ENCODE measurements at regions not wholly inside any gene's neighbourhood (a gene's known extent, or its start where the extent isn't known, plus 50 kb on each side); places are given as distances from the start of the nearest gene placed in this dataset.

DNA sequence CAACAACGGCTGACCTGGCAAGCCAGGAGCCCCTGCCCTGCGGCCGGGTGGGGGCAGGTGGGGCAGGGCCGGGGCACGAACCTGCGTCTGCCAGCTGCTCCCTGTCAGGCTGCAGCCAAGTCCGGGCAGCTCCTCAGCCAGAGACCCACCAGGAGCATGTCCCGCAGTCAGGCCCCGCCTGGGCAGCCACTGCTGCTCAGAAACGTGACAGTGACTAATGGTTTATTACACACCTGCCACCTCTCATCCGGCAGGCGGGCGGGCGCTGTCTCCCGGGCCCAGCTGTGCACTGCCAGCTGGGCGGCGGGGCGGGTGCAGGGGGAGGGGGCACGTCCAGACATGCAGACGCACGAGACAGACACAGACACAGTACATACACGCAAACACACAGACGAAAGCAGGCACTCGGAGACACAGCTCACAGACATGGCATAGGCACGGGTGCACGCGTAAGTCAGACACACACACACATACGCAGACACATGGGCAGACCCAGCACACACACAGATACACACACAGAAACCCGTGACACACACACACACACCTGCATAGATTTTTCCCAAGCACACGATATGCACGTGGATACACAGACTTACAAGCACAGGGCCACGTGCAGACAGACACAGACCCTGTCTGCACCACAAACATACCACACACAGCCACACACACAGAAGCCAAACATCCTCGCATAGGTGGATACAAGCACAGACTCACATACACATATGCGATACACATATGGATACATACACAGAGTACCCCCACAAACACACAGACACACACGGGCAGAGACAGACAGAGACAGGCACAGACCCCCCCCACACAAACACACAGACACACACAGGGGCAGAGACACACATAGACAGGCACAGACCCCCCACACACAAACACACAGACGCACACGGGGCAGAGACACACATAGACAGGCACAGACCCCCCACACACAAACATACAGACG is 248.3 kb upstream of the CIBAR2 start:
- no peak for DNase-seq (ENCODE audit: low read depth)

DNA sequence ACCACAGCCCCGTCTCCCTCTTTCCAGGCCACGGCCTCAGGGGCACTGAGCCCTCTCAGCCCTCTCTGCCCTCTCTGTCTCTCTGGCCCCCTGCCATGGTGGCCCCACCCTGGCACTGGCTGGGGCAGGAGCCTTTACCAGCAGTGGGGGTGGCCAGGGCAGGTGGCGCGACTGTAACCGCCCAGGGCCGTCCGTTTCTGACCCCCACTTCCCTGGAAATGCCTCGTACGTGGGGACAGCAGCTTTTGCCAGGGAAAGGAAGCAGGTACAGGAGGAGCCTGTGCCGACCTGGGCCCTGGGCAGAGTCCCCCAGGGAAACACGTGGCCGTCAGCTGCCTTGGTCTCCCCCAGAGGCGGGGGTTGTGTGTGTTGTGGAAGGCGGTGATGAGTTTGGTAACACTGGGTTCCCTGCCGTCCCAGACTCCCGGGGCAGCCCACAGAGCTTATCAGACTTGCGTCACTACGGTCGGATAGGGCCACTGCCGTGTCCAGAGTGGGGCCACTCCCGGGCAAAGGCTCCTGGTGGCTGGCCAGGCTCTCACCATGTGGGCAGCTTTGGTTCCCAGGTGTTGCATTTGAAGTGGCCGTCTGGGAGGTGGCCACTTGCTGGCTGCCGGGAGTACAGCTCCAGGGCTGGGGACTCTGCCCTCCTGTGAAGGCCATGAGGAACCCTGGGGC is 249.3 kb upstream of the CIBAR2 start:
- DNase-seq (ENCODE audit: low read depth): no peak

DNA sequence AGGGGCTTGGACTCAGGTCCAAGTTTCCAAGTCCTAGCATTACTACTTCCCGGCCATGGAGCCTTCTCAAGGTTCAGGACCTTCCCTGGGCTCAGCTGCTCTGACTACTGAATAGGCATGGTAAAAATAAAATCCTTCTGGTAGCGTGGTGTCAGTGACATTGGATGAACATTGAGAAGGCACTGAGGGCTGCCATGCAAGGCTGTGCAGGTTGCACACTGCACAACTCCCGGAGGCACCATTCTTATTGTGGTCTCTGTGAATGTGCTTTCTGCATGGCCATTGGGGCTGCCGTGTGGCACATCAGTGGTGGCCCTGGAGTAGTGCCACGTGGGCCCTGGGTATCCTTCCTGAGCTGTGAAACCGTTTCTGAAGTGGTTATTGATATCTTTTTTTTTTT is 250.2 kb upstream of the CIBAR2 start:
- no peak for DNase-seq (ENCODE audit: low read depth)

DNA sequence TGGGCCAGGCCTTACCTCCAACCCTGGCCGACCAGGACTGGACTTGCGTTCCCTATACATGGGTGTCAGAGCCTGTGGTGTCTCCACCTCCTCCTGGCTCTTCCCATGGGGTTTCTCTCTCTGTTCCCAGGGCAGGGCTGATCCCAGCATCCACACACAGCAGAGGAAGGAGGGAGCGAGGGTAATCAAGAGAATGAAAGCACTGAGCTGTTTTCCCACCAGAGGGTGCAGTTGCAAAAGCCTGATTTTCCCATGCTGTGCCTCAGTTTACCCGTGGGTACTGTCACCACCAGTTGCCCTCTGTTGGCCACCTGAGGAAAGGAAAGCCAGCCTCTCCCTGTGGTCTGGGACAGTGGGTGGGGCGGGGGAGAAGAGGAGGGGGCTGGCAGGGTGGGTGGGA is 249.7 kb upstream of the GSE1 start:
- DNase-seq (ENCODE audit: low read depth): no peak

DNA sequence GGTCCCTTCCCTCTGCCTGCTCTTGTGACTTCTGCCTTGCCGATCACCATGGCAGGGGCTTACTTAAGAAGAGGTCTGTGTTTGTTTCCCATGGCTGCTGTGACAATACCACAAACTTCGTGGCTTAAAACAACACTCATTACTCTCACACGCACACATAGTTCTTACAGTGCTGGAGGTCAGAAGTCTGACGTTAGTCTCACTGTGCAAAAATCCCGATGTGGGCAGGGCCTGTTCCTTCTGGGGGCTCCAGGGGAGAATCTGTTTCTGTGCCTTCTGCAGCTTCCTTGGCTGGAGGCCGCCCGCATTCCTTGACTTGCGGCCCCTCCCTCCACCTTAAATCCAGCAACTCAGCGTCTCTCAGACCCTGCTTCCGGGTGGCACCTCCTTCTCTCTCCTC is 249.2 kb upstream of the GSE1 start:
- DNase-seq (ENCODE audit: low read depth): no peak

DNA sequence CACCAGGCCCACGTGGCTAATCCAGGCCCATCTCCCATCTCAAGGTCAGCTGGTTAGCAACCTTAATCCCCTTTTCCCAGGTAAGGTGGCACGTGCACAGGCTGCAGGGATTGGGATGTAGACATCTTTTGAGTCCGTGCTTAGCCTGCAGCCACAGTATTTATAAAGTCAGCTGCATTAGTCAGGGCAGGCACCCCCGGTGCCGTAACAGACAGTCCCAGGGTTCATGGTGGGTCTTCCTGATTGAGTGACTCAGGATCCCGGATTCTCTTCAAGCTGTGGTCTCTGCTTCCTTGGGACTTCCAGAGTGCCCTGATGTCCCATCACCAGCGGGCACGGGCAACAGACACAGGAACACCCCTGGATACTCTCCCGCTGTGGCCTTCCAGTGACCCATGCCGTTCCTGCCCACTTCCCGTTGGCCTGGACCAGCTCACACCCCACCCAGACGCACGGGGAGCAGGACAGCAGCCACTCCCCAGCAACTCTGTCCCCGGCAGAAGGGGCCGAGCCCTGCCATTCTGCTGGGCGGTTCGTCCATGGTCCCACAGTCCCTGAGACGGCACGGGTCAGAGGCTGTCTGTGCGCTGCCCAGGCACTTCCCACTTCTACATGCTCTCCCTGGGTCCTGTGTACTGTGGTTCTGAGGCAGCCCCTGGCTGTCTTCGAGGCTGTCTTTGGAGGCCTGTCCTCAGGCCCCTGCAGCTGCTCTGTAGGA is 248.6 kb upstream of the GSE1 start:
- no peak for DNase-seq (ENCODE audit: low read depth)

DNA sequence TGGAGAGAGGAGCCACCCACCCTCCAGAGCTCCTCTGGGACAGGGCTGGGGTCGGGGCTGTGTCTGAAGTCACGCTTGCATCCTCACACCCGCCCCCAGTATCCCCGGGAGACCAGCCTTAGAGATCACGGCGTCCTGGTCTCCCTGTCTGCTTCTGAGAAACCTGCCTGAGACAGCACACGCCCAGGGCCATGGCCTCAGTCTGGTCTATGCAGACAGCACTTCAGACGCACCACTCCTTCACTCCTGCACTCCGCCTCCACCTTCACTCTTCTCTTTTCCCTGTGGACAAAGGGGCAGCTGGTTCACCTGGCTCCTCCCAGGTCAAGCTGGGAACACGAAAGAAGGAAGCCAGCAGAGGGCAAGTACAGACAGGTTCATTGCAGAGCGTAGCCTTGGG is 248.0 kb upstream of the GSE1 start:
- DNase-seq (ENCODE audit: low read depth): no peak

DNA sequence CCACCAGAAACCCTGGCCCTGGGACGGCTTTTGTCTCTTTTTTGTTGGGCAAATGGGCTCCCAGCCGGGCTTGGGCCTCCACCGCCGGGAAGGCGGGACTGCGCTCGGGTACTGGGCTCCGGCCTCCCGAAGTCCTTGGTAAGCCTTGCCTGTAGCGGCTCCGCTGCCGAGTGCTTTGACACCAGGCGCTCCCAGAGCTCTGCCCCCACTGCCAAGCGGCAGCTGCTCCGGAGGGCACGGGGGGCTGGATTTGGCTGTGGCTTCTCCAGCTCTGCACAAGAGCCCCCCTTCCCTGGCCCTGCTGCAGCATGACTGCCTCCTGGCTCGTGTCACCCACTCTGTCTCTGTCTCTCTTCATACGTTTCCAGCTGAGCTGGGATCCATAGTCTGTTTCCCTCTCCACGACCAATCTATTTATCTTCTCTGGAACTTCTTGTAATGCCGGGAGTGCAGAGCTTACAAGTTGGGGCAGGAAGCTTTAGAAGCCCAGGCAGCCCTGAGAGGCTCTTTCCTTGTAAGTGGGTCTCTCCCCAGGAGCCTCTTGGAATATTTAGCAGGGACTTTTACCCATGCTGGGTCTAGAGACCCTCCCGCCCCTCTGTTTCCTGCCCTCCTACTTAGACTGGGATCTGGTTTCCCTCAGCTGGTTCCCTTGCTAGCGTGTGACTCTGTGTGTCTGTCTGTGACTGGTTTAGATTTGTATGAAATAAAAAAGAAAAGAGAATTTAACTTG is 246.9 kb upstream of the GSE1 start:
- DNase-seq (ENCODE audit: low read depth): no peak

DNA sequence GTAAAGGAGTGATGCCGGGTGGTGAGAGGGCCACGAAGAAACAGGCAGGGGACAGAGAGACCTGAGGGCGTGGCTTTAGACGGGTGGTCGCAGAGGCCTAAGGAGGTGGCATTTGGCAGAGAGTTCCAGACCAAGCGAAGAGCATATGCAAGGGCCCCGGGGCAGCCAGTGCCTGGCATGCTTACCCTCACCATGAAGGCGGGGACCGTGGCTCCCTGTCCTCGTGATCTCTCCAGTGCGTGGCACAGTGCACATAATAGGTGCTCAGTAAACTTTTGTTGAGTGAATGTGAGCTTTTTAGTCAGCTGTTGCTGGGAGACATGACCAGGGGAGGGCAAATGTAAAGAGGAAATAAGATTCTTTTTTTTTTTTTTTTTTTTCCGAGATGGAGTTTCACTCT is 245.6 kb upstream of the GSE1 start:
- DNase-seq (ENCODE audit: low read depth): no peak

DNA sequence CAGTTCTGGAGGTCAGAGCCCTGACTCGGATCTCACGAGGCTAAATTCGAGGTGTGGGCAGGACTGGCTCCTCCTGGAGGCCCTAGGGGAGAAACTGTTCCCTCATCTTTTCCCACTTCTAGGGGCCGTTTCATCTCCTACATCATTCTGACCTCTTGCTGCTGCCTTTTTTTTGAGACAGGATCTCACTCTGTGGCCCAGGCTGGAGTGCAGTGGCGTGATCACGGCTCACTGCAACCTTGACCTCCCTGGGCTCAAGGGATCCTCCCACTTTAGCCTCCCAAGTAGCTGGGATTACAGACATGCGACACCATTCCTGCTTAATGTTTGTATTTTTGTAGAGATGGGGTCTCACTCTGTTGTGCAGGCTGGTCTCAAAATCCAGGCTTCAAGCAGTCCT is 244.1 kb upstream of the GSE1 start:
- no peak for DNase-seq (ENCODE audit: low read depth)

DNA sequence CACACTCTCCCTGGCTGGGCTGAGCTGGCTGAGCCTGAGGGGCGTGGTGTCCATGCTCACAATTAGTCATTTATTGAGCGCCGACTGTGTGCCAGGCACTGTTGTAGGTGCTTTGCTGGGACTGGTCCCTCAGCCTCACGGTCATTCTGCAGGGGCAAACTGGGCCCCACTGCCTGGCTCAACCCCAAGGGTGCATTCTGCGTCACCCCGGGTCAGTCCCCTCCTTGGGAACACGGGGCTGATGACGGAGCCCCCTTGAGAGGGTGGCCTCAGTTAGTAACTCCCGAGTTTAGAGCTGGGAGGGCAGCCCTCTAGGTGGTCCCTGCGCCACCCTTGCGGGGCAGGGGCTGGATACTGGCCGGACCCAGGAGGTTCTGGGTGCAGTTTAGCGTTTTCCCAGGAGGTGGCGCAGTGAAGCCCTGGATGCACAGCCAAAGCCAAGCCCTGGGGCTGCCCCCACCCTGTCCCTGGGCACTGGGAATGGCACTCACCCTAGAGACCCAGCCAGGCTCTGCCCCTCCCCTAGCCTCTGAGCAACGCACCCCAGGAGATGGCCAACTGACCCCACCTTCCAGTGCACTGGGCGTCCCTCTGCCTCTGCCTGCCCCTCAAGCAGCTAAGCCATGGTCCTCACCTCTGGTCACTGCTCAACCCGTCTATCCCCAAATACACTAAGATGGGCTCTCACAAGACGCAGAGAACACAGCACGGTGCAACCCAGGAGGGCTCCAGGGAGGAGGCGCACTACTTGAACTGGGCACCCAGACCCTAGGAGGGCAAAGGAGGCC is 243.2 kb upstream of the GSE1 start:
- DNase-seq (ENCODE audit: low read depth): no peak

DNA sequence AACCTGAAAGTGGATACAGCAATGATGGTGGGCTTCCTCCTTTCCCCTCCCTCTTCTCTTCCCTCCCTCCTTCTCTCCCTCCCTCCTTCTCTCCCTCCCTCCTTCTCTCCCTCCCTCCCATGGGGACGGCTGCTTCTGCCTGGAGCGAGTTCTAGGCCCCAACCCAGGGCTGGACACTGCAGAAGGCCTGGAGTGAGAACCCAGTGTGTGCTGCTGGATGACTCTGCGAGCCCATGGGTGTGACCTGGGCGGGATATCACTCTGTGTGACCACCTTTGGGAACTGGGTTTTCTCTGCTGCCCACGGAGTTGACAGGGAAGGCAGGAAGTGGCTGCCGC is 242.6 kb upstream of the GSE1 start:
- DNase-seq (ENCODE audit: low read depth): no peak

DNA sequence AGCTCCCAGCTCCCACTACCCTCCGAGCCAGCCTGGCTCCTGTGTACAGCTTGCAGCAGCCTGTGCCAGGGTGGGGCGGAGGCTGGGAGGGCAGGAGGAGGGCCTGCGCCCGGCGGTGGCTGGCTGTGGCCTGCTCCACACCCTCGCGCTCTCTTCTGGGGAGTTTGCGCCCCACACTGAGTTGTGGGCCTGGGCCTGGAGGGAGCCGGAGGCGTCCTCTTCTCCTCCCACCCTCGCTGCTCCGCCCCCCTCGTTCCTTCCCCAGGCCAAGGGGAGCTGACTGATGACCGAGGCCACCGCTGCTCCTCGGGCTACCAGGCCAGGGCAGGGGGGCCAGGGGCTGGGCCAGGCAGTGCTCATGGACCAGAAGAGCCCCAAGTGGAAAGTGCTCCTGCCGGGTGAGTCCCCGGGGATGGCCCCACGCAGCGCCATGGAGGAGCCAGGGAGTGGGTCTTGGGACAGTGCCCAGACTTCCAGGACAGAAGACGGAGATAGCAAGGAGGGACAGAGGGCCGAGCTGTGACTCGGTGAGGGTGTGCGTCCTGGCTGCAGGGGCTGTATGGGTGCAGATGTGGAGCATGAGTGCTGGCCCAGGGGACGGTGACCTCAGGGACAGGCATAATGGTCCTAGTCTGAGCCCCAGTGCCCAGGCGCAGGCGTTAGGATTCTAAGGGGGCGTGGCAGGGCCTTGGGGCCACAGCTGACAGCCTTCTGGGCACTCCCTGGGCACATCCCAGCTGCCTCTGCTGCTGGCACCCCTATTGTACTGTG is 242.1 kb upstream of the GSE1 start:
- DNase-seq (ENCODE audit: low read depth): no peak

DNA sequence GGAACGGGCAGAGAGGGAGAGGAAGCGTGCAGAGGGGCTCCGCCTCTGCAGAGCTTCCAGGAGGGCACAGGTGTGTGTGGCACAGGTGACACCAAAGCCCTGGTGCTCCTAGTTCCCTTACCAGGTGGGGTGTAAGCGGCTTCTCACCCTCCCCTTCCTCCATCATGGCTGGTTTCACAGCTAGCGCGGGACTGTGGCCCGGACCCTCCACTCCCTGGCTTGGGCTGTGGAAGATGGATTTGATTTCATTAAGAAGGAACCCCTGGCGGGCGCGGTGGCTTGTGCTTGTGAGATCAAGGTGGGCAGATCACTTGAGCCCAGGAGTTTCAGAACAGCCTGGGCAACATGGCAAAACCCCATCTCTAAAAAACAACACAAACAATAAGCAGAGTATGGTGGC is 241.2 kb upstream of the GSE1 start:
- no peak for DNase-seq (ENCODE audit: low read depth)

DNA sequence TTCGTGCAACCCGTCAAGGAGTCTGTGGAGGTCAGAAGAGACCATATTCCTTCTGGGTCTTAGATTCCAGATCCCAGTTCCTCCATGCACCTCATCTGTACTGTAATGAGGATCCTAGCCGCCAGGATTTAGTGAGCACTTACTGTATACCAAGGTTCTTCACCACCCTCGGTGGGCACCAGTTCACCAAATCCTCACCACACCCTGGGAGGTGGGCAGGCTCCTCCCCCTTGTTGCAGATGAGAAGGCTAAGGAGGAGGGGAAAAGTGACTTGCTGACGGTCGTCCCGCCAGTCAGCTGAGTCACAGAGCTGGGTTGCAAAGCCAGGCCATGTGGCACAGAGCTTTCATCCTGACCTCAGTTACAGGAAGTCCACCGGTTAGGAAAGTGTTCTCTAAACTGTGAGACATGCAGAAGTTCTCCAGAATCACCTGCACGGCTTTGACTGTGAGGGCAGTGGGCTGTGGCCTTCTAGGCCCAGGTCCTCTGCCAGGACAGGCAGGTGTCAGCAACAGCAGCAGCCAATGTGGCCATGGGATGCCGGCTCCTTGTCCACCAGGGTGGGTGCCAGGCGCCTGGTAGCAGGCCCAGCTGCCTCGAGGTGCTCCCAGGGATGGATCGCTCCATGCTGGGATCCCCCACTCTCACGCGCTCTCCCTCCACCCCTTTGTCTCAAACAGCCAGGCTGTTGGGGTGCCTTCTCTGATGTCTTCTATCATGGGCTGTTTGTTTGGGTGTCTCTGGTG is 240.3 kb upstream of the GSE1 start:
- DNase-seq (ENCODE audit: low read depth): no peak

DNA sequence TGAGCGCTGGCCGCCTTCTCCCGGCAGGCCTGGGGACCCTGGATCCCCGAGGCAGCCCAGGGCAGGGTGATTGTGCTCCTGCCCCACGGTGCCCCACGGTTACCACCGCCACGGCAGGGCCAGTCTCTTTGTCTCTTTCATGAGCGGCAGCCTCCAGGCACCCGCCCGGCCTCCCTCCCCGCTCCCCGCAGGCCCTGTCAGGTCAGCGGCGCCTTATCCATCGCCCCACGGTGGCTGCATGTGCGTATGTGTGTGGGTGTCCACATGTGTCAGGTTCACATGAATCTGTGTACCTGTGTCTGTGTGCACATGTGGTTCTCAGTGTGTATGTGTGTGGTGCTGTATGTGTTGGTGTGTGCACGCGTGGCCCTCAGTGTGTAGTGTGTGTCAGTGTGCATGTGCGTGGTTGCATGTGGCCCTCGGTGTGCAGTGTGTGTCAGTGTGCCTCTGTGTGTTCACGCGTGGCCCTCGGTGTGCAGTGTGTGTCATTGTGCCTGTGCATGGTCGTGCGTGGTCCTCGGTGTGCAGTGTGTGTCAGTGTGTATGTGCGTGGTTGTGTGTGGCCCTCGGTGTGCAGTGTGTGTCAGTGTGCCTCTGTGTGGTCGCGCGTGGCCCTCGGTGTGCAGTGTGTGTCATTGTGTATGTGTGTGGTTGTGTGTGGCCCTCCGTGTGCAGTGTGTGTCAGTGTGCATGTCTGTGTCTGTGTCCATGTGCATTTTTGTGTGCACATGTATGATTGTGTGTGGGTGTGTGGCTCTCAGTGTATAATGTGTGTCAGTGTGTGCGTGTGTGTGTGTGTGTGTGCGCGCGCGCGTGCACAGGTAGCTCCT is 239.2 kb upstream of the GSE1 start:
- no peak for DNase-seq (ENCODE audit: low read depth)

DNA sequence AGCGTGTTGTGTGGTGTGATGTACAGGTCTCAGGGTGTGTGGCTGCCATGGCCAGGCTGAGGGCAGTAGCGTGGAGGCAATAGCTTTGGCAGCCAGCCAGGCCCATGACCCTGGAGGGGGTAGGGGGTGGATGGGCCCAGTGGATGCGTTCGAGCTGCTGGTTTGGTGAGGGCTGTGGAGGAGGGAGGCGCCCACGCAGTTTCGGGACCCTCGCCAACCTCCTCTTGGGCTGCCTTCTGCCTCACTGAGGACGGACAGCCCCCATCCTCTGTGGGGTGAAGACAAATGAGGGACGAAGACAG is 238.6 kb upstream of the GSE1 start:
- DNase-seq (ENCODE audit: low read depth): no peak

DNA sequence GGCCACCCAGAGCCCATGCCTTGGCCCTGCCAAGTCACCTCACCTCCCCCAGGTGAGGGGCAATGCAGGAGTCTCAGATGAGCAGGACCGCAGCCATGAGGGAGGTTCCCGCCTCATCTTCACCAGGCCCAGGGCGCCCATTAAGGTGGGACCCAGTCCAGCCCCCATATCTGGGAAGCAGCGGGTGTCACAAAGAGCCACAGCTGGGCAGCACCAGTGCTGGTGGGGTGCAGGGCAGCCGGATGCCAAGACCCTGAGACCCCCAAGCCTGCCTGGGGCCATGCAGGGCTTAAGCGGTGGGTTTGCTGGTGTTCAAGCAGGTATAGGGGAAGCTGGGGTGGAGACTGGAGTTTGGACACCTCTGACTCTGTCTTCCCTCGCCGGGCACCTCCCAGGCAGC is 237.8 kb upstream of the GSE1 start:
- no peak for DNase-seq (ENCODE audit: low read depth)

Data from stimulated activated CD8-positive, alpha-beta memory T cell treated with anti-CD3 and anti-CD28 coated beads, Interleukin-12 subunit alpha, Interleukin-12 subunit beta, amount 100 ng/mL, for 4 hours (primary cell).